Transverse colon (tissue), 4 donors: ENCODE measurements at regions not wholly inside any gene's neighbourhood (a gene's known extent, or its start where the extent isn't known, plus 50 kb on each side); places are given as distances from the start of the nearest gene placed in this dataset.

ENCODE experiments used
- DNase-seq: peaks from one replicate; pipeline ENCODE4 v3.0.0-alpha.2; 2019
- H3K27ac ChIP-seq, 4 donors: fragments of 200-600 bp; sonication (generic); 2 replicates each; pipeline ENCODE4 v1.5.1; 2016 to 2018; ENCODE audit warnings: inconsistent platforms in 4 of 4
- H3K27me3 ChIP-seq: fragments of 200-600 bp; sonication (generic); 2 replicates; pipeline ENCODE4 v1.5.1; 2017; ENCODE audit warnings: inconsistent platforms
- H3K36me3 ChIP-seq, 4 donors: fragments of 200-600 bp; sonication (generic); 2 replicates each; pipeline ENCODE4 v1.5.1; 2017 to 2019; ENCODE audit warnings: inconsistent platforms in 4 of 4
- H3K4me1 ChIP-seq, 4 donors: fragments of 200-600 bp; sonication (generic); 2 replicates each; pipeline ENCODE4 v1.5.1; 2017 to 2020; ENCODE audit warnings: inconsistent platforms in 4 of 4
- H3K4me3 ChIP-seq, 4 donors: fragments of 200-600 bp; sonication (generic); 1 replicate in 1 of 4; 2 replicates in 3 of 4; pipeline versions ENCODE4 v1.5.1 to v1.6.1; 2017 to 2019; ENCODE audit warnings: inconsistent platforms in 4 of 4
- H3K9me3 ChIP-seq, 2 donors: fragments of 200-600 bp; sonication (generic); 2 replicates each; pipeline ENCODE4 v1.5.1; 2017 to 2019; ENCODE audit warnings: inconsistent platforms in 2 of 2
- EP300 ChIP-seq: sonication (generic); formaldehyde crosslinking; IDR thresholded peaks from one replicate; pipeline ENCODE4 v1.6.1; 2017; ENCODE audit warnings: antibody characterized with exemption, low read depth
- POLR2A ChIP-seq: fragments of 450-650 bp; IDR thresholded peaks from one replicate; pipeline ENCODE4 v1.6.1; 2016; ENCODE audit warnings: antibody characterized with exemption, mild to moderate bottlenecking, moderate library complexity
- POLR2AphosphoS5 ChIP-seq, 3 donors: sonication (generic); formaldehyde crosslinking; IDR thresholded peaks; one replicate each; pipeline ENCODE4 v1.6.1; 2016; ENCODE audit warnings: antibody characterized with exemption in 3 of 3
- WGBS, 2 donors: methylation state at CpG; one replicate each; pipeline ENCODE4 v1.1.5; 2018; ENCODE audit warnings: low coverage in 1 of 2; 5-methylcytosine and 5-hydroxymethylcytosine counted together
- in situ Hi-C, 4 donors: fragments of 200-750 bp; cut with MboI; loops; one replicate each; pipeline versions ENCODE4 v1.15.0 to v1.15.1; 2017; ENCODE audit warnings: low sequenced_read_pairs in 3 of 4, low pct_ligation_motif_present in 1 of 4, low pct_unique_long_range_greater_than_20kb in 1 of 4
- intact Hi-C: fragments of 100-400 bp; cut with DNase I; formaldehyde crosslinking; loops from one replicate; pipeline ENCODE4 v1.15.1; 2023; ENCODE audit warnings: low total_unique reads
- TF ChIP-seq, protein P1 (sequence below), 5 experiments: fragments of 200-600 bp in 3 of 5; fragments of 450-650 bp in 2 of 5; sonication (generic) in 3 of 5; IDR thresholded peaks; 1 replicate in 2 of 5; 2 replicates in 3 of 5; pipeline ENCODE4 v1.5.1; 2016 to 2017; ENCODE audit warnings: antibody characterized with exemption in 5 of 5, inconsistent platforms in 3 of 5, mild to moderate bottlenecking in 2 of 5, moderate library complexity in 1 of 5

DNA sequence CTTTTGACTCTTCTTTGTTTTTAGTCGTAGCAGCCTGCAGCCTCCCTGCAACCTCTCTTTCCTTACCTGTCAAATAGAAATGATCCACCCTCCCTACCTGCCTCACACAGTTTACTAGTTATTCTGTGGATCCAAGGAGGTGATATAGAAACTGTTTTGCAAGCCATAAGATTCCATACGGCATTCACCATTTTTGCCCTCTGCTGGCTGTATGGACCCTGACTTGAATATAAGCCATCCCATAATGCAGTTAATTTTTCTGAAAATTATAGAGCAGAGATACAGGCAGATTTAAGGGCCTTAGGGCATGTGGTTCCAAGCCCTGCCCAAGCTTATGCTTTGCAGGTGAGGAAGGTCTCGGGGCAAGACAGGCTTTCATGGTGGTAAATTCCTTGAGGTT, 63.8 kb downstream of the CPN2 start:
- Histone ChIP-seq H3K27ac (no peak overlapping the region), H3K27me3 (no peaks in the 10 kb centered on the region), H3K4me1 (no peaks in the 10 kb centered on the region), H3K9me3 (no peaks in the 10 kb centered on the region), H3K4me3 (no peak overlapping the region), H3K36me3 (no peaks in the 10 kb centered on the region)
- WGBS, 2 donors = 81 to 93% methylated on average over 2 to 3 of the region's 3 CpGs
- DNase-seq = no peak
- in situ Hi-C loops (no loop called here), intact Hi-C loops (no loop called here)
- TF ChIP-seq EP300 (no peak), POLR2A (no peak), POLR2AphosphoS5 (IDR thresholded peaks at IDR 0.05) (no peak)
- TF ChIP-seq, protein P1, sequence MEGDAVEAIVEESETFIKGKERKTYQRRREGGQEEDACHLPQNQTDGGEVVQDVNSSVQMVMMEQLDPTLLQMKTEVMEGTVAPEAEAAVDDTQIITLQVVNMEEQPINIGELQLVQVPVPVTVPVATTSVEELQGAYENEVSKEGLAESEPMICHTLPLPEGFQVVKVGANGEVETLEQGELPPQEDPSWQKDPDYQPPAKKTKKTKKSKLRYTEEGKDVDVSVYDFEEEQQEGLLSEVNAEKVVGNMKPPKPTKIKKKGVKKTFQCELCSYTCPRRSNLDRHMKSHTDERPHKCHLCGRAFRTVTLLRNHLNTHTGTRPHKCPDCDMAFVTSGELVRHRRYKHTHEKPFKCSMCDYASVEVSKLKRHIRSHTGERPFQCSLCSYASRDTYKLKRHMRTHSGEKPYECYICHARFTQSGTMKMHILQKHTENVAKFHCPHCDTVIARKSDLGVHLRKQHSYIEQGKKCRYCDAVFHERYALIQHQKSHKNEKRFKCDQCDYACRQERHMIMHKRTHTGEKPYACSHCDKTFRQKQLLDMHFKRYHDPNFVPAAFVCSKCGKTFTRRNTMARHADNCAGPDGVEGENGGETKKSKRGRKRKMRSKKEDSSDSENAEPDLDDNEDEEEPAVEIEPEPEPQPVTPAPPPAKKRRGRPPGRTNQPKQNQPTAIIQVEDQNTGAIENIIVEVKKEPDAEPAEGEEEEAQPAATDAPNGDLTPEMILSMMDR (IDR thresholded peaks at IDR 0.05) = no peak

DNA sequence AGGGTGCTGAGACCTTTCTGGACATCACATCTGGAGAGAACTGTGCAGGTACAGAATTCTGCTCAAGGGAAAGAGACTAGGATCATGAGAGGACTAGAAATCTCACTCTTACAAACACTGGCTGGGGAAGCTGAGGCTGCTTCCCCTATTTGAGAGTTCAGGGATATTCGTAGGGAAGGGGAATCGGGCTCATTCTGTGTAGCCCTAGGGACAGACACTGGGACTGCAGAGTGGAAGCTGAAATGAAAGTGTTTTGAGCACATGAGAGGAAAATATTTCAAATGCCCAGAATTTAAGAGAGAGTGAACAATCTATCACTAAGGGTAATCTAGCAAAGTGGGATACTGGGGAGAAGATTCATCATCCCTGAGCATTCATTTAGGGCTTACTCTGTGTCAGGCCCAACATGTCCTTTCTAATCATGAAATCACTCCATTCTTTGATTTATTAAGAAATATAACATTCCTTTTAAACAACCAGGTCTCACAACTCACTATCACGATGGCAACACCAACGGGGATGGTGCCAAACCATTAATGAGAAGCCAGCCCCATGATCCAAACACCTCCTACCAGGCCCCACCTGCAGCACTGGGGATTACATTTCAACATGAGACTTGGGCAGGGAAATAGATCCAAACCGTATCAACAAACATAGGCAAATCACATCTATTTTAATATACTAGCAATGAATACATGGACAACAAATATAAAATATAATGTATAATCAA, 63.0 kb downstream of the CPN2 start:
- WGBS, 2 donors = 89 to 100% methylated on average over 2 to 5 of the region's 5 CpGs
- Histone ChIP-seq H3K36me3 (no peaks in the 10 kb centered on the region), H3K9me3 (no peaks in the 10 kb centered on the region), H3K4me1 (no peaks in the 10 kb centered on the region), H3K27me3 (no peaks in the 10 kb centered on the region), H3K27ac (no peak overlapping the region), H3K4me3 (no peak overlapping the region)
- DNase-seq = no peak
- intact Hi-C loops (no loop called here), in situ Hi-C loops (no loop called here)
- TF ChIP-seq POLR2AphosphoS5 (IDR thresholded peaks at IDR 0.05) (no peak), EP300 (no peak), POLR2A (no peak)
- TF ChIP-seq, protein P1 (IDR thresholded peaks at IDR 0.05) = no peak
